SK-N-MC (cell line): ENCODE measurements at regions not wholly inside any gene's neighbourhood (a gene's known extent, or its start where the extent isn't known, plus 50 kb on each side); places are given as distances from the start of the nearest gene placed in this dataset.

ENCODE experiments used
- DNase-seq: peaks from one replicate; pipeline ENCODE4 v3.0.0-alpha.2; 2011; ENCODE audit warnings: low read depth, low spot score
- H3K27ac ChIP-seq: fragments of 200-600 bp; sonication (generic); 2 replicates; pipeline ENCODE4 v1.5.1; 2016; ENCODE audit warnings: mixed run types
- H3K36me3 ChIP-seq: fragments of 200-600 bp; sonication (generic); 2 replicates; pipeline ENCODE4 v1.6.1; 2017; ENCODE audit warnings: antibody characterized with exemption, low read length, mixed read lengths; ENCODE audit not compliant: insufficient read depth
- H3K4me3 ChIP-seq: fragments of 200-600 bp; sonication (generic); 2 replicates; pipeline ENCODE4 v1.5.1; 2016
- H3K9ac ChIP-seq: fragments of 200-600 bp; sonication (generic); 2 replicates; pipeline ENCODE4 v1.8.0; 2017; ENCODE audit warnings: mixed run types, mixed read lengths; ENCODE audit not compliant: insufficient read length
- H3K9me3 ChIP-seq: fragments of 200-600 bp; sonication (generic); 2 replicates; pipeline ENCODE4 v1.6.1; 2017; ENCODE audit warnings: low read depth, mild to moderate bottlenecking, antibody characterized with exemption, low read length, moderate library complexity, mixed read lengths
- EZH2 ChIP-seq: fragments of 200-600 bp; sonication (generic); IDR thresholded peaks from one replicate; pipeline ENCODE4 v1.6.1; 2017; ENCODE audit warnings: antibody characterized with exemption
- FOXP2 ChIP-seq: optimal IDR thresholded peaks from 2 replicates; pipeline ENCODE3; 2011; ENCODE audit warnings: mild to moderate bottlenecking, moderate library complexity; ENCODE audit not compliant: insufficient read depth; ENCODE audit errors: extremely low read length, control extremely low read depth
- POLR2AphosphoS5 ChIP-seq: IDR thresholded peaks from 2 replicates; pipeline ENCODE4 v1.6.1; 2012; ENCODE audit warnings: mild to moderate bottlenecking, low read depth, low read length, borderline replicate concordance

GRCh38 chr4:31549256-31549655, 829.1 kb downstream of the PCDH7 start:
- no peak for TF ChIP-seq EZH2
- no peak for TF ChIP-seq FOXP2
- no peak for TF ChIP-seq POLR2AphosphoS5
- Histone ChIP-seq H3K9ac (no peak overlapping the region), H3K4me3 (no peak overlapping the region), H3K27ac (no peak overlapping the region), H3K9me3 (no peaks in the 10 kb centered on the region), H3K36me3 (no peaks in the 10 kb centered on the region)
- no peak for DNase-seq

- Histone ChIP-seq H3K4me3 (no peak overlapping the region), H3K9ac (no peak overlapping the region), H3K36me3 (no peaks in the 10 kb centered on the region), H3K27ac (no peak overlapping the region), H3K9me3 (no peaks in the 10 kb centered on the region)
- TF ChIP-seq POLR2AphosphoS5, result no peak
- no peak for TF ChIP-seq EZH2
- TF ChIP-seq FOXP2, result no peak
- no peak for DNase-seq
Observed at GRCh38 chr4:31557437-31557836, 837.3 kb downstream of the PCDH7 start.

GRCh38 chr4:31573554-31573953, 853.4 kb downstream of the PCDH7 start:
- Histone ChIP-seq H3K36me3 (no peaks in the 10 kb centered on the region), H3K9ac (no peak overlapping the region), H3K4me3 (no peak overlapping the region), H3K27ac (no peak overlapping the region), H3K9me3 (no peaks in the 10 kb centered on the region)
- DNase-seq, result no peak
- no peak for TF ChIP-seq POLR2AphosphoS5
- TF ChIP-seq EZH2, result no peak
- no peak for TF ChIP-seq FOXP2

GRCh38 chr4:31575504-31575903, 855.3 kb downstream of the PCDH7 start:
- H3K27ac ChIP-seq, result no peak overlapping the region
- no peaks in the 10 kb centered on the region for H3K9me3 ChIP-seq
- TF ChIP-seq EZH2 (no peak), FOXP2 (no peak), POLR2AphosphoS5 (no peak)
- no peak overlapping the region for H3K9ac ChIP-seq
- DNase-seq, result no peak
- H3K4me3 ChIP-seq, result no peak overlapping the region
- H3K36me3 ChIP-seq, result no peaks in the 10 kb centered on the region

GRCh38 chr4:31580843-31581242, 860.7 kb downstream of the PCDH7 start:
- no peaks in the 10 kb centered on the region for H3K36me3 ChIP-seq
- no peak overlapping the region for H3K9ac ChIP-seq
- no peak overlapping the region for H3K4me3 ChIP-seq
- TF ChIP-seq FOXP2, result no peak
- TF ChIP-seq POLR2AphosphoS5, result no peak
- TF ChIP-seq EZH2, result no peak
- H3K9me3 ChIP-seq, result no peaks in the 10 kb centered on the region
- DNase-seq, result no peak
- H3K27ac ChIP-seq, result no peak overlapping the region

- no peak for DNase-seq
- Histone ChIP-seq H3K9me3 (no peaks in the 10 kb centered on the region), H3K4me3 (no peak overlapping the region), H3K36me3 (no peaks in the 10 kb centered on the region), H3K9ac (no peak overlapping the region), H3K27ac (no peak overlapping the region)
- no peak for TF ChIP-seq FOXP2
- TF ChIP-seq EZH2, result no peak
- TF ChIP-seq POLR2AphosphoS5, result no peak
Observed at GRCh38 chr4:31585503-31585902, 865.3 kb downstream of the PCDH7 start.

- Histone ChIP-seq H3K9ac (no peak overlapping the region), H3K36me3 (no peaks in the 10 kb centered on the region), H3K4me3 (no peak overlapping the region), H3K27ac (no peak overlapping the region), H3K9me3 (no peaks in the 10 kb centered on the region)
- DNase-seq, result no peak
- TF ChIP-seq FOXP2 (no peak), POLR2AphosphoS5 (no peak), EZH2 (no peak)
Observed at GRCh38 chr4:31592293-31592692, 872.1 kb downstream of the PCDH7 start.

GRCh38 chr4:31595496-31595895, 875.3 kb downstream of the PCDH7 start:
- Histone ChIP-seq H3K27ac (no peak overlapping the region), H3K36me3 (no peaks in the 10 kb centered on the region), H3K9ac (no peak overlapping the region), H3K9me3 (no peaks in the 10 kb centered on the region), H3K4me3 (no peak overlapping the region)
- TF ChIP-seq POLR2AphosphoS5, result no peak
- TF ChIP-seq FOXP2, result no peak
- no peak for TF ChIP-seq EZH2
- no peak for DNase-seq

- no peak for TF ChIP-seq EZH2
- no peak for TF ChIP-seq FOXP2
- no peak for TF ChIP-seq POLR2AphosphoS5
- no peak for DNase-seq
- Histone ChIP-seq H3K9me3 (no peaks in the 10 kb centered on the region), H3K36me3 (no peaks in the 10 kb centered on the region), H3K9ac (no peak overlapping the region), H3K4me3 (no peak overlapping the region), H3K27ac (no peak overlapping the region)
Observed at GRCh38 chr4:31598639-31599038, 878.5 kb downstream of the PCDH7 start.

- H3K4me3 ChIP-seq, result no peak overlapping the region
- no peaks in the 10 kb centered on the region for H3K36me3 ChIP-seq
- no peaks in the 10 kb centered on the region for H3K9me3 ChIP-seq
- no peak overlapping the region for H3K27ac ChIP-seq
- TF ChIP-seq POLR2AphosphoS5, result no peak
- no peak for TF ChIP-seq FOXP2
- no peak for DNase-seq
- no peak overlapping the region for H3K9ac ChIP-seq
Observed at GRCh38 chr4:31601793-31602192, 881.6 kb downstream of the PCDH7 start.
